Astrocyte (in vitro differentiated cells and primary cell): ENCODE measurements at regions not wholly inside any gene's neighbourhood (a gene's known extent, or its start where the extent isn't known, plus 50 kb on each side); places are given as distances from the start of the nearest gene placed in this dataset.

Experiments
- CTCF ChIP-seq: IDR thresholded peaks from 2 replicates; pipeline ENCODE4 v1.5.1; 2011; ENCODE audit warnings: low read depth, mild to moderate bottlenecking, inconsistent platforms, low read length, moderate library complexity; ENCODE audit not compliant: insufficient read depth
- EZH2 ChIP-seq: IDR thresholded peaks from 2 replicates; pipeline ENCODE4 v1.6.1; 2012; ENCODE audit warnings: mild to moderate bottlenecking, low read length, inconsistent platforms; ENCODE audit not compliant: insufficient read depth

DNA sequence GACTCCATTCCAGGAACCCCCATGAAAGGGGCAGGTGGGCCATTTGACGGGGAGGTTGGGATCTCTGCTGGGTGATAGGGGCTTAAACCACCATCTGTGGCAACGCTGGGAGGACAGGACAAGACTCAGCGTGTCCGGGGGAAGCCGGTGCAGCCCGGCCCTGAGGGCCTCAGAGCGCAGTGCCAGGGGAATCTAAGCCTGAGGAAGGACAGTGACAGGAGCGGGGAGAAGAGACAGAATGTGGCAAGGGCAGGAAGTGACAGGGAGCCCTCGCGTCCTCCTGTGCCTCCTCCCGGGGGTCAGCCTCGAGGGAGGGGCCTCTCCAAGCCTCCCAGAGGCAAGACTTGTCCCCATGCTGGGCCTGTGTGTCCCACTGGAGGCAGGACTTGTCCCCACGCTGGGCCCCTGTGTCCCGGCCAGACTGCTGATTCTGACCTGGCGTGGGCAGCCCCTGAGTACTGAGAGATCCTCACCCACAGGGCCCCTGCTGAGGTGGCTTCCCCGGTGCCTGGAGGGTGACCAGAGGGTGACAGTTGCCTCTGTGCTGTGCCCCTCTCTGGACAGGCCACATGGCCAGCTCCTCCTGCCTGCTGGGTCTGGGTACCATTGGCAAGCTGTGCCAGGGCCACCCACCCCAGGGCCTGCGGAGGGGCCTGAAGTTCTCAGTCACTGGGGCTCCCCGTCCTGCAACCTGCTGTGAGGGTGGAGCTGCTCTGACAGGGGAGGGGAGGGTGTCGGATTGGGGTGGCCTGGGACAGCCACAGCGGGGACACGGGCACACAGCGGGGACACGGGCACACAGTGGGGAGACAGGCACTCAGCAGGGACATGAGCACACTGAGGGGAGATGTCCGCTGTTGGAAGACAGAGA is 676.2 kb downstream of the BRD1 start:
- no peak for TF ChIP-seq CTCF
- no peak for TF ChIP-seq EZH2
